Fibroblast of skin of left quadriceps (primary cell): ENCODE measurements at regions not wholly inside any gene's neighbourhood (a gene's known extent, or its start where the extent isn't known, plus 50 kb on each side); places are given as distances from the start of the nearest gene placed in this dataset.
"Not testable (repeated sequence)": the region's sequence is repeated elsewhere in the genome, so short reads cannot be mapped to it uniquely, and the experiment has no call there.

Source experiments
- DNase-seq, 2 experiments: peaks; one replicate each; pipeline ENCODE4 v3.0.0-alpha.2; 2013; ENCODE audit warnings: low read depth in 2 of 2

DNA sequence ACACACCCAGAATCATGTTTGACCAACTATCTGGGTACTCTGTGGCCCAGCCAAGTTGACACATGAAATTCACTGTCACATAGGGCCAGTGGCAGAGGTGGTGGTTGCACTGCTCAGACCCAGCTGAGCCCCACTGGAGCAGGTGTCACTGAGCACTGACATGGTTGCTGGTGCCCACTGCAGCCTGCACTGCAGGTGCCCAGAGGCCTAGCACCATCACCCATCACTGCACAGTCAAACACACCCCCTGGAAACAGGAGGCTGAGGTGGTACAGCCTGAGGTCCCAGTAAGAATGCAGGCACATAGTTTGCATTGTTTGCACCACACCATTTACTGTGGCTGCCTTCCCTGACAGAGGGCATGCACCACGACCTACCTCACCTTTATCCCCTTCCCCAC lies 278.7 kb upstream of the MGAT5 start:
- DNase-seq: no peak

DNA sequence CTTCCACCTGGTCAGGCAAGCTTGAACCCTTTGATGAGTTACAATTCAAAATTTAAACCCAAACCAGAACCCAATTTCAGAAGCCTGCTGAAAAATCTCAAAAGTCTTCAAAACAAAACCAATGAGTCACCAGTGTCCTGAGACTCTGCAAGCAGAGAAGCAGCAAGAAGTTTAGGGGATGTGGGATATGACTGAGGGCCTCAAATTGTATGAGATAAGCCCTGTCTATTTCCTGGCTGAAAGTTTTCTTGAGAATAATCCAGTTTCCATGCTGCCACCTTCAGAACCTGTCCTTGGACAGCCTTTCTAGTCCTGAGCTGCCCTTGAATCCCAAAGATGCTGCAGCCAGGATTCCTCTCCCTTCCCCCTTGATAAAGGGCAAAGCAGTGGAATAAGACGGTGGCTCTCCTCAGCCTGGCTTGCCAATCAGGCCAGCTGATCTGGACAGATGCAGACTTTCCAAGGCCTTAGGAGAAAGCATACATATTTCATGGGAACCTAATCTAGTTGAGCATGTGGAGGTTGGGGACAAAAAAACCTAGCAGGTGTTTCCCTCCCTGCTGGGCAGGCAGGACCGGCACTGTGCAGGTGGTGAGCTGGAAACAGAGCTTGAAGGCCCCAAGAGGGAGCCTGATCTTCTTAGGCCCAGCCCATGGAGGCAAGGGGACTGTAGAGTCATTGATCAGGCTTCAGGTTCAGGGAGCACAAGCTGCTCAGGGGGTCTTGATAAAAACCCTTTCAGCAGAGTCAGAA lies 278.0 kb upstream of the MGAT5 start:
- no peak for DNase-seq

DNA sequence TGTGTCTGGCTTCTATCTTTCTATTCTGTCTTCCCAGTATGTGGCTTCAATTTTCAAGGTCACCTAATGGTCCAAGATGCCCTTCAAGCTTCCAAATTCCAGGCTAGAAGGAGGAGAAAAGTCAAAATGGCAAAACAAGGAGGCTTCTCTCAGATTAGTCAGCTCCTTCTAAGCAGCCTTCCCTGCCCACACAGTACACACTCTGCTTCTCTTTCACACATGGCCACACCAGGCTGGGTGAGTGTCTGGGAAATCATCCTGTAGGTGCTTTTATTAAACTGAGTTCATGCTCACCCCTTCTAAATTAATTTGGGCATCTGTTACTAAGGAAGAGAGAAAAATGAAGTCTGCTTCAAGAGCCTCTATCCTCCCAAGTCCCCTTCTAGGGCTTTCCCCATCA lies 277.2 kb upstream of the MGAT5 start:
- no peak for DNase-seq

DNA sequence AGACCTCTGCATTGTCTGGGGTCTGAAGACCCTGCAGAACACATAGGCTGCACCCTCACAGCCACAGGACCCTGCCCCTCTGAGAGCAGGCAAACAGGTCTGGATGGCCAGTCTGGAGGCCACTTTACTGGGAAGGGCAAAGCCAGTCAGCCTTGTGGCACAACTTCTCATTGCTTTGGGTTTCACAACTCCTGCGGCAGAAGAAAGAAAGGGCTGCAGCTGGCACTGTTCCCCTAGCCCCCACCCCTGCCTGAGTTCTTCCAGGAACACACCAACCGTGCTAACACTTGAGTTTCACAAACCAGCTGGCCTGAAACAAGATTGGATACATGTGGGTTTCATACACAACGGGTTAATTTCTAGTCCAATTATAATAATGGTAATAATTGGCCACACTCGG lies 276.5 kb upstream of the MGAT5 start:
- no peak for DNase-seq

DNA sequence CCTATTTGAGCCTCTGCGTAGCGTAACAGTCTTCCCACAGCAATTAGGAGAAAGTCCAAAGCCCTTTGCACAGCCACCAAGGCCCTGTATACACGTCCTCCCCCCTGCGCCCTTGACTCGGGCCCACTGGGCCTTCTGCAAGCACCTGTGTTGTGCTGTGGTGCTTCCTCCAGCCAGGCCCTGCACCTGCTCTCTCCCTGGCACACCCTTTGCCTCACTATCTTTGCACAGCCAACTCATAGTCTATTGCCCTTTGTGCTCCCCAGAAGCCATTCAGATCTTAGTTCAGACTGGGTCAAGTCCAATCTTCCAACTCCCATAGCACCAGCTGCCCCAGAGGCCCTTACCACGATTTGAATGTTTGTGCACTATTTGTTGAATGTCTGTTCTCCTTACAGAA lies 271.6 kb upstream of the MGAT5 start:
- no peak for DNase-seq

DNA sequence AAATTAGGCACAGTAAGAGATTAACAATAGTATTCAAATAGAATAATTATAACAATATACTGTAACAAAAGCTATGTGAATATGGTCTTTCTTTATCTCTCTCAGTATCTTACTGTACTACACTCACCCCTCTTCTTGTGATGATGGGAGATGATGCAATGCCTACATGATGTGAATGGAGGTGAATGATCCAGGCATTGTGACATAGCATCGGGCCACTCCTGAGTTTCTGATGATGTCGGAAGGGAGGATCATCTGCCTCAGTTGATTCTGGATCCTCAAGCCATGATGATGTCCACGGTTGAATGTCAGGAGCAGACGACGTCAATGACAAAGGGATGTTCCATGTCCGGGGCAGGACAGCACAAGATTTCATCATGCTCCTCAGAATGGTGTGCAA lies 268.3 kb upstream of the MGAT5 start:
- no peak for DNase-seq

DNA sequence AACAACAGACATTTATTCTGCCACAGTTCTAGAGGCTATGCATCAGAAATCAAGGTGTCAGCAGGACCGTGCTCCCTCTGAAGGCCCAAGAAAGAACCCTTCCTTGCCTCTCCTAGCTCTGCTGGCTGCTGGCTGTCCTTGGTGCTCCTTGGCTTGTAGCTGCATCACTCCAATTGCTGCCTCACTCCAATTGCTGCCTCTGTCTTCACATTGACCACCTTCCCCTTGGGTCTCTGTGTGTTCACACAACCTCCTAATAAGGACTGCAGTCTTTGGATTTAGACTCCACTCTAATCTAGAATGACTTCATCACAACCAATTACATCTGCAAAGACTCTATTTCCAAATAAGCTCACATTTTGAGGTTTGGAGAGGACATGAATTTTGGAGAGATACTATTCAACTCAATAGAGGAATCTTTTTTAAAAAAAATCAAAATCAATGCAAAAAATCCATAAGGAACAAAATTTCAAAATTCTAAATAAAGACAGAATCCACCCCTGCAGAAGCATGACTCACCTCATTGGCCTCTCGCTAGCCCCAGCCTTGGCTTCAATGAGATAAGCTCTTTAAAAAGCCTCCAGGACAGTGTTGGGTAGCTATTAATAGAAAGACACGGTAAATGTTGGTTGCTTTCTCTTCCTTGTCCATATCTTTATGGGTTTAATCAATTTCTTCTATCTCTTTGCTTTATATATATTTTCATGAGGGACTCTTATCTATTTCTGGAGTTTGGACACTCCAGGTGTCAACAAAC lies 267.6 kb upstream of the MGAT5 start:
- DNase-seq: no peak

DNA sequence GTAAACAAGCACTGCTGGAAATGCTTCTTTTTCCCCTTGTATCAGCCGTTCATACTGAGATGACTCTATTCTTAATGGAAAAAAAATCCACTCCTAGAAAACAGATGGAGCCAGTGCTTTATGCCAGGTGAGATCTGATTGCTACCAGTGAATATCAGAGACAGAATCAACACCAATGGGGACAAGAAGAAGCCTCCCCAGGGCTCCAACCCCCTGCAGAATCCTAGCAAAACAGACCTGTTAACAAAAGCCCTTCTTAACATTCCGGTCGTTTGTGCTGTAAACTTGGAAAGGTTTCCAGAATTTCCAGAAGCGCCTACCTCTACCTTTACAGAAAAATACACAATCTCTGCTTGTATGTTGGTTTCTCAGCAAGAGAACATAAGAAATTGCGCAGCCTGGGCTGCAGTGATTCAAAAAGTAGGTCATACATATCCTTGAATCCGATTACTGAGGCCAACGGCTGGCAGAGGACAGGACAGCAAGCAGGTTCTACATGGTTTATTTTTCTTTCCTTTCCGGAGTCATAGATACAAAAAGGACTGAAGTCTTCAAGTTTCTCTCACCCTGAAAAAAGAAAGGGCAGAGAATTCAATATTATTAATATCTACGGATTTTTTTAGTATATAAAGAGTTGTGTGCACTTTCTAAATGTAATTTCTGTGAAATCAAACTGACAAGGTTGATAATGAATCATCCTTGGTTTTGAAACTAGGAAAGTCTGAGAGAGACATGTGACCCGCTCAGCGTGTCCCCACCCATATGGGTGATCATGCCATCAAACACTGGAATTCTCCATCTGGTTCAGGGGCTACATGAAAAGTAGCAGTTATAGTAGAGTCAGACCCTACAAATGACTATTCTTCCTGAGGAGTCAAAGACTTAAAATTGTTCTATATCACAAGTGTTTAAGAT lies 266.7 kb upstream of the MGAT5 start:
- DNase-seq: no peak

DNA sequence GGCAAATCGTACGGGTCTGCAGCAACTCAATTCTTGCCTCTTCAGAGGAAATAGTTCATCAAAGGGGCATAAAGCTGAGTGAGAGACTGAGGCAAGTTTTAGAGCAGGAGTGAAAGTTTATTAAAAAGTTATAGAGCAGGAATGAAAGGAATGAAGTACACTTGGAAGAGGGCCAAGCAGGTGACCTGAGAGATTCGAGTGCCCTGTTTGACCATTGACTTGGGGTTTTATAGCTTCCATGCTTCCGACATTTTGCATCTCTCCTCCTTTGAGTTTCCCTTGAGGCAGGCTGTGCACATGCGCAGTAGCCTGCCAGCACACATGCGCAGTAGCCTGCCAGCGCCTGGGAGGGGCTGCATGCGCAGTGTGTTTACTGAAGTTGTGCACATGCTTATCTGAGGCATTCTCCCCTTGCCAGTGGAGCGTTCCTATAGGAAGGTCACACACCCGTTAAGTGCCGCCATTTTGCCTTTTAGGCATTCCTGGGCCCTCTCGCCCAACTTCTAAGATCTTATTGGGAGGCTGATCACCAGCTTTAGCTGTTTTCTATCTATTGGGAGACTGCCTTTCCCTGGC lies 265.5 kb upstream of the MGAT5 start:
- no peak for DNase-seq

DNA sequence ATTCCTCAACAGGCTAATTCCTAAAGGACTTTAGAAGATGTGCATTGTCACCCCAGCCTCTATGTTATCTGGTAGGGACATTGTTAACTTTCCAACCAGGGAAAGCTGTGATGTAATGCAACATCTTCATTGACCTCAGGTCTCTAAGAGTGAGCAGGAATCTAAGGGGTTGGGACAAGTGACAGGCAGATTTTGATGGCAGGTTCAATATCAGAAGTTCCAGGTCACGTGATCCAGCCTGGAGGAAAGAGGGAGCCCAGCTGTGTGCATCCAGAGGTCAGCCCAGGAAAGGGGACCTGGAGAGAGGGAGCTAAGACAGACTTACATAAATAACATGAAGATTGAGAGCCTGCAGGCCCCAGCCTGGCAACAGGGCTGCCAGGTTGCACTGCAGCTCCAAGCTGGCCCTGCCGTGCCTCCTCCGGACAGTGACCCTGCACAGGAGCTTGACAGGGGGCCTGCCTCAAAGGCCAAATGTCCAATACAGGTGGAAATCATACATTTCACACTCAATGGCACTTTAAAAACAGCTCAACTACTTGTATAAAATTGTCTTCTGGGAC lies 262.2 kb upstream of the MGAT5 start:
- DNase-seq: no peak

DNA sequence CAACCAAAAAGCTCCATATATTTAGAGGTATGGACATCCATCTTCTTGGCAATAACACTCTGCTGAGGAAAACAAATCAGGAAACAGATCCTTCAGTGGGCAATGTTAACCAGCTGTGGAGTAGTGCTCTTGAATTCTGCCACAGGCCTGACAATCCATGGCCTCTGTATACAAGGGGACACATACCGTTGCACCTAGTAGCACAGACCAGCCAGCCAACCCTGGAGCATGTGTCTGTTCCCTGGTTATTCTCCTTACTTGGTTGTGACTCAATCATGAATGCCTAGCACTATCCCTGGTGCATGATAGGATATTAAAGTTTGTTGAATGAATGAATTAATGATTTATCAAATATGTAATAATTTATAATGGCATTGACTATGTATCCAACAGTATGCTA lies 261.4 kb upstream of the MGAT5 start:
- no peak for DNase-seq

DNA sequence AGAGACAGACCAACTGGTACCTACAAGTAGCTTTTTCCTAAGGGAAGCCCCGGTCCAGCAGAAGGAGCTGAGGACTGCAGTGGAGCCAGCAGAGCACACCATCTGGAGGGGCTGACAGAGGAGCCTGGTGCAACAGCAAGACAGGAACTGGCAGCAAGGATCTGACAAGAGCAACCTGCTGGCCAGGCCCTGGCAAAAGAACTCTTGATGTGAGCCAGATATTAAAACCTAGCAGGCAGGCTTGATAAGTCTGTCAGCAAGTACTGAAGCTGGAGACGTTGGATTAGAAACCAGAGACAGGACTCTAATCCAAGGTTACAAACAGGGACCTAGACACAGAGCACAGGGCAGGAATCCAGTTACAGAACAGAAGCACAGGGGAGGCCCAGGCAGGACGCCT lies 260.7 kb upstream of the MGAT5 start:
- DNase-seq: no peak

DNA sequence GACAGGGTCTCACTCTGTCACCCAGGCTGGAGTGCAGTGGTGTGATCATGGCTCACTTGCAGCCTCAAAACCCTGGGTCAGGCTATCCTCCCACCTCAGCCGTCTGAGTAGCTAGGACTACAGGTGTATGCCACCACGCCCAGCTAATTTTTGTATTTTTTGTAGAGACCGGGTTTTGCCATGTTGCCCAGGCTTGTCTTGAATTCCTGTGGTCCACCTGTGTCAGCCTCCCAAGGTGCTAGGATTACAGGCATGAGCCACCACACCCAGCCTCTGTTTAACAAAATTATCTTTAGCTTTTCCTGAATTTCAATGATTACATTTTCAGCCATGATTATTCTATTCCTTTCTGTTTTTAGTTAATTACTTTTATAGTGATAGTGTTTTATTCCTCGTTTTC lies 255.1 kb upstream of the MGAT5 start:
- not testable (repeated sequence) for DNase-seq

DNA sequence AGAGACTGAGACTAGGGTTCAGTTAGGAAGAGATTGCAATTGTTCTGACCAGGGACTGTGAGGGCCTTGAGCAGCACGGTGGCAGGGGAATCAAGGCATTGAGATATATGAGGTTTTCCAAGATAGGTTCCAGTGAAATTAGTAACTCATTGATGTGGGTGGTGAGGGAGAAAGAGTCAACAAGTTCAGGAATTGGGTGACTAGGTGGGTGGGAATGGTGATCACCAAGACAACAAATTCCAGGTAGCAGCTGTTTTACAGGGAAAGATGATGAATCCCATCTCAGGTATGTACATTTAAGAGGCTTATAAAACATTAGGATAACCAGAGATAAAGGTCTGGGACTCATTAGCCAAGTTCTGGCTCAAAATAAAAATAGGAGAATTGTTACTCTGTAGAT lies 251.5 kb upstream of the MGAT5 start:
- no peak for DNase-seq

DNA sequence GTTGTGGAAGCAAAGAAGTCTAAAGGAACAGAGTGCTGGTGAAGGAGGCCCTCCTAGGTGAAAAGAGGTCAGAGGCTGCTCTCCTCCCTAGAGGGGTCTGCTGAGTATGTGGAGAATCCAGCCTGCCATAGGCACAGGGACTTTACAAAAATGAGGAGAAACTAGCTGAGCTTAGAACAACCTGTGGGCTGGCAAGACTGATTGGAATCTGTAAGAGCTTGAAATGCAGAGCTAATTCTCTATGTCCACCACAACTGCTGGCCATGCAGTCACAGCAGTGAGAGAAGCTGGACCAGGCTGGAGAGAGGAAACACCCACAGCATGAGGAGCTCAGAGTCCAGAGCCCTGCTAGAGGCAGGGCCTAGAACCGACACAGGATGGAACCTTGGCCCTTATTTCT lies 251.0 kb upstream of the MGAT5 start:
- DNase-seq: no peak

DNA sequence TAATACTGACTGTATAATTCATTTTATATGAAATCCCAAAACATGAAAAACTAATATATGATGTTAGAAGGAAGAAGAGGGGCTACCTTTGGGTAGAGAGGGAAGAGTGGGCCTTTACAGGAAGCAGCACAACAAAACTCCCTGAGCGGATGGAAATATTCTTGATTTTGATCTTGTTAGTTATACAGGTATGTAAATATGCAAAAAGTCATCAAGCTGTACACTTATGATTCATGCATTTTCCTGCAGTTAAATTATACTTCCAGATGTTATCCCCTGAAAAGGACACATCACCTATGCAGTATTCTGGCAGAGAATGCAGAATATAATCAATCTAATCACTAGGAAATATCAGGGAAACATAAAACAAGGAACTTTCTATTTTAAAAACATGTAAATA lies 249.4 kb upstream of the MGAT5 start:
- no peak for DNase-seq

DNA sequence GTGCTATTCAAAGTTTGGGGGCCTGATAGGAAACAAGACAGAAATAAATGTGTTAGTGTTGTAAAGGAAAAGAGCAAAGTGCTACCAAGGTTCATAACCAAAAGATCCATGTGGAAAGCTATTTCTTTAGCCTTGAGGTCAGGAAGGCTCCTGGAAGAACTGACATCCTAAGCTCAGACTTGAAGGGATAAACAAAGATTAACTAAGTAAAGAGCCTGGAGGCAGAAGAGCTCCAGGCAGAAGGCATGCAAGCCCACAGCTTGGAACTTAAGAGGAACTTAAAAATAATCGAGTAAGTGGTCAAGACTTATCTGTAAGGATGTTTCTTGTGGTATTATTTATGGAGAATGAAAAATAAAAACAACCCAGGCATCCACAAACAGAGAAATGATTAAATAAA lies 245.0 kb upstream of the MGAT5 start:
- no peak for DNase-seq

DNA sequence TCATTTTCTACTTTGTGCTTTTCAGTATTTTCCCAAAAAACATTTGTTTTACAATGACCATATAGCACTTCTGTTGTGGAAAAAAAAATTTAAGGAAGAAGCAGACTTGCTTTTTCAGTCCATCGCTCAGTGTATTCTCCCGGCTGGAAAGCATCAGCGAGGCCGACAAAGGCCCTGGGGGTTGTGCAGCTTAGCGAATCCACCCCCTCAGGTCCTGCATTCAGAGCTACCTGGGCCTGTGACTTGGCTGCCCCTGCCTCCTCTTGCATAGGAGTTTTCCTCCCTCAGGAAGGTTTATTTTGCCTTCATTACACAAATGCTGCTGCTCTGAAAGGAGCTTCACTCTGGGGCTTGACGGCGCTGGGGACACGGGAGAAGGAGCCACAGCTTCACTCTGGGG lies 244.4 kb upstream of the MGAT5 start:
- no peak for DNase-seq

DNA sequence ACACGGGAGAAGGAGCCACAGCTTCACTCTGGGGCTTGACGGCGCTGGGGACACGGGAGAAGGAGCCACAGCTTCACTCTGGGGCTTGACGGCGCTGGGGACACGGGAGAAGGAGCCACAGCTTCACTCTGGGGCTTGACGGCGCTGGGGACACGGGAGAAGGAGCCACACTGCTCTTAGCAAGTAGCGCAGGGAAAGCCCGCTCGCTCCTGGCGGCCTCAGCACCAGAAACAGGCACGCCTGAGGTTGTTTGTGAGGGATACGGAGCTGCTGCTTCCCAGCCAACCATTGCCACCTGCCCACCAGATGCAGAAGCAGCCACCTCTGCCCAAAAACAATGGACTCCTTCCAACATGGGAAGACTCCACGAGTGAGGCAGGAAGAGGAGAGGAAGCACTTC lies 244.0 kb upstream of the MGAT5 start:
- DNase-seq: not testable (repeated sequence)

DNA sequence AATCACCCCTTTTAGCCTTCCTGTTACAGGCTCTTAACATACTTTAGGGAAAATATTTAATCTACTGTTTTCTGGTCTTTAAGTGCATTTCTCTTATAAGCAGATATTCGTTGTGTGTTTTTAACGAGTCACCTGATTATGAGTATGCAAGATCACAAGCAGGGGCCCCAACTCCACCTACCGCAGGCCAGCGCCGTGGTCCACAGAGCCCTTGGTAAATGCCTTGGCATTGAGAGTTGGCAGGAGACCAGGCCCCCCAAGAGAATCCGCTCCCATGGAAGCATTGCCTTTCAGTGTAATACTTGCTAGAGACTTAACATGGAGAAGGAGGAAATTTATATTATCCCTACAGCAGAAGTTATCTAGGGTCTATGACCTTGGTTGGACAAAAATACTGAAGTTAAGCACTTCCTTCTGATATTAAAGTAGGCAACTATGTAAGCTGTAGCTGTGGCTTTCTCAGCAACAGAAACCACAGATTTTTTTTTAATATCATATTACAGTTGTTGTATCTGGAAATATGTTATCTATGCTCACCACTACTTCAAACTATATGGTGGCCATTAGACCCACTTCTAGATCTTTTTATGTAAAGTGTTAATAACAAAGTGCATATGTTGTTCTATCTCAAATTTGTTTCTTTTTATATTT lies 241.8 kb upstream of the MGAT5 start:
- DNase-seq: no peak
